Activated effector memory CD4-positive, alpha-beta T cell treated with anti-CD3 and anti-CD28 coated beads, Interleukin-2, amount 50 U/mL, for 16 hours (primary cell): ENCODE measurements at regions not wholly inside any gene's neighbourhood (a gene's known extent, or its start where the extent isn't known, plus 50 kb on each side); places are given as distances from the start of the nearest gene placed in this dataset.
"Not testable (repeated sequence)": the region's sequence is repeated elsewhere in the genome, so short reads cannot be mapped to it uniquely, and the experiment has no call there.

Source experiments
- DNase-seq: peaks from one replicate; pipeline ENCODE4 v3.0.0-alpha.2; 2020

GRCh38 chrX:22536746-22537304 is 264.1 kb downstream of the CBLL2 start:
- no peak for DNase-seq

DNA sequence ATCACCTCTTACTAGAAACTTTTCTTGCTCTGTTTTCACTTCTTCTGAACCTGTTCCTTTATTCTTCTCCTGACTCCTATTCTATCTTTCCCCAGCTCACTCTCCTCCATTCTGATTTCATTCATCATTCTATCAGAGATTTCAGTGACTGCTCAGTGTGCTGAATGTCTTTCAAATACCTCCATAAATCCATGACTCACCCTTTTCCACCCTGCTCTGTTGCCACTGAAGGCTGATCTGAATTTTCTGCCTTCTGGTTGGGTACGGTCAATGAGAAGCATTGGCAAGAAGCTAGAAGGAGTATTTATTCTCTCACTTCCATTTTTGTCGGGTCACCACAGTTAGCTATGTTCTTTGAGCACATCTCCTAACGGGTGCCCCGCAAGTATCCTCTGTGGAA is 265.9 kb downstream of the CBLL2 start:
- no peak for DNase-seq

DNA sequence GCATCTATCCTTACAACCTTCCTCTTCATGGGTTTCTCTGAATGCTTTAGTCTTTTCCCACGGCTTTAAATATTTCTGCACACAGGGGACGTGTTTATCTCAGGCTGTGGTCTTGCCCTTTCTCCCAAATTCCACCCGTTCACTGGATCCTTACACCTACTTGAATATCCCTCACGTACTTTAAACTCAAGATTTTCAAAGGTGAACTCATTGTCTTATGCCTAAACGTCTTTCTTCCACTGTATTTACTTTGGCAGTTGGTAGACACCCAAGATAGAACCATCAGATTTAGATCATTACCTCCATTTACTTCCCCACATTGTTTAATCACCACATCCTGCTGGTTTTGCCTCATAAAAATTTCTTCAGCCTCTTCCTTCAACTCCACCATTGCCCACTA is 269.2 kb downstream of the CBLL2 start:
- DNase-seq, result no peak

GRCh38 chrX:22542641-22543040 is 269.9 kb downstream of the CBLL2 start:
- DNase-seq, result no peak

- DNase-seq, result no peak
Observed at GRCh38 chrX:22559506-22559905, 286.8 kb downstream of the CBLL2 start.

DNA sequence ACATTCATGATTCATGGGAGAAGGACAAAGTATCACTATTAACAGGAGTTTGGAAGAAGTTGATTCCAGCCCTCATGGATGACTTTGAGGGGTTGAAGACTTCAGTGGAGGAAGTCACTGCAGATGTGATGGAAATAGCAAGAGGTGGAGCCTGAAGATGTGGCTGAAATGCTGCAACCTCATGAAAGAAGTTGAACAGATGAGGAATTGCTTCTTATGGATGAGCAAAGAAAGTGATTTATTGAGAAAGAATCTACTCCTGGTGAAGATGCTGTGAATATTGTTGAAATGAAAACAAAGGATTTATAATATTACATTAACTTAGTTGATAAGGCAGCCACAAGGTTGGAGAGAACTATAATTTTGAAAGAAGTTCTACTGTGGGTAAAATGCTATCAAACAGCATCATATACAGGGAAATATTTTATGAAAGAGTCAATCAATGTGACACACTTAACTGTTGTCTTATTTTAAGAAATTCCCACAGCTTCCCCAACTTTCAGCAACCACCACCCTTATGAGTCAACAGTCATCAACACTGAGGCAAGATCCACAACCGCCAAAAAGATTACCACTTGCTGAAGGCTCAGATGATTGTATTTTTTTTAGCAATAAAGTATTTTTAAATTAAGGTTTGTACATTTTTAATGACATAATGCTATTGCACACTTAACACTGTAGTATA is 302.6 kb downstream of the CBLL2 start:
- no peak for DNase-seq

- DNase-seq, result no peak
Observed at GRCh38 chrX:22577181-22577580, 304.5 kb downstream of the CBLL2 start.

- no peak for DNase-seq
Observed at GRCh38 chrX:22585831-22586230, 313.1 kb downstream of the CBLL2 start.

DNA sequence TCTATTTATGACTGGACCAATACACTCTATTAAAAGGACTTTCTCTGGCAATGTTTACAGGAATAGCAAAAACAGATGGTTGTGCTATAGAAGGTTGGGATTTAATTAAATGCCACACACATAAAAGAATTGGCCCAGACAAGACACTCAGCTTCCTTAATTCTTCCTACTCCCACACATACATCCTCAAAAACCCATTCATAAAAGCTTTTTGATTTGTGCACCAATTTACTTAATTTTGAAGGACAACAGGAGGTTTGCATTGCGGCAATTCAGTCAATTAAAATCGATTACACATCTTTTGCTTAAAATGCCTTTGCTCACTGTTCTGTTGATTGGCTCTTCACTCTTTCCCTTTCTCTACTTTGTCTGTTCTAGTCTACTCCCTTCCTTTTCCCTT is 317.1 kb downstream of the CBLL2 start:
- no peak for DNase-seq

- no peak for DNase-seq
Observed at GRCh38 chrX:22594766-22595165, 322.1 kb downstream of the CBLL2 start.

DNA sequence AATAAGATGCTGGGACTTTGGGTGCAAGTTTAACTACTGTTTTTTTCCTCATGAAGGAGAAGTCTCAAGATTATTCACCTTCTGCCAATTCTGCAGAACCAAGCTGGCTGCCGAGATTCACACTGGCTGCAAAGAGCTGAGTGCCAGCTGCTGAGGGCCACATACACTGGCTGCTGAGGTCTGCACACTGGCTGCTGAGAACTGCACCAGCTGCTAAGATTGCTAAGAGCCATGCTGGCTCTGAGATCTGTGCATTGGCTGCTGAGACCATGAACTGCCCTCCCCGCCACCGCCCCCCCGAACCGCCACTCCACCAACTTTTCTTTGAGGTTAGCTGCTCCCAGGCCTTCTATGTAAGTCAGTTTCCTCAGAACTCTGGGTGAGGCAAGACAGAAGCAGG is 330.3 kb downstream of the CBLL2 start:
- no peak for DNase-seq

DNA sequence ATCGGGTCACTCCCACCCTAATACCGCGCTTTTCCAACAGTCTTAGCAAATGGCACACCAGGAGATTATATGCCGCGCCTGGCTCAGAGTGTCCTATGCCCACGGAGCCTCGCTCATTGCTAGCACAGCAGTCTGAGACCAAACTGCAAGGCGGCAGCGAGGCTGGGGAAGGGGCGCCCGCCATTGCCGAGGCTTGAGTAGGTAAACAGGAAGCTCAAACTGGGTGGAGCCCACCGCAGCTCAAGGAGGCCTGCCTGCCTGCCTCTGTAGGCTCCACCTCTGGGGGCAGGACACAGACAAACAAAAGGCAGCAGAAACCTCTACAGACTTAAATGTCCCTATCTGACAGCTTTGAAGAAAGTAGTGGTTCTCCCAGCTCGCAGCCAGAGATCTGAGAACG is 336.7 kb downstream of the CBLL2 start:
- DNase-seq, result not testable (repeated sequence)

DNA sequence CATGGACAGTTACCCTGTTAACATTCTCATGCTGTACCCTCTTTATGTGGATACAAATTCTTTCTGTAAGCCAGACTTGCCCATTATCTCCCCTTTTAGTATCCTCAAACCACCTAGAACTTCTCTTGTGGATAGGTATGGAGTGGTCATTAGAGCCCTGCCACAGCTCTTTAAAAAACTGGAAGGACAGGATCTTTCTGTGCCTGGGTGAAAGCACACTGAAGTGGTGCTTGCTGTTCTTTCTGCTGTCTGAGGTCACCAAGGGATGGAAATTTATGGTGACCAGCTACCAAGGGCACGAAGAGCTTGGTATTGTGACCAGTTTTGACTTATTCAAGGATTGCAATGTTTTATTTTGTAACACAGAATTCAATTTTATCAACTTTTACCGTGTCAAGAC is 344.2 kb downstream of the CBLL2 start:
- no peak for DNase-seq

GRCh38 chrX:22627576-22627975 is 354.9 kb downstream of the CBLL2 start:
- no peak for DNase-seq

- no peak for DNase-seq
Observed at GRCh38 chrX:22628275-22628674, 355.6 kb downstream of the CBLL2 start.

GRCh38 chrX:22629105-22629725 is 356.5 kb downstream of the CBLL2 start:
- no peak for DNase-seq

DNA sequence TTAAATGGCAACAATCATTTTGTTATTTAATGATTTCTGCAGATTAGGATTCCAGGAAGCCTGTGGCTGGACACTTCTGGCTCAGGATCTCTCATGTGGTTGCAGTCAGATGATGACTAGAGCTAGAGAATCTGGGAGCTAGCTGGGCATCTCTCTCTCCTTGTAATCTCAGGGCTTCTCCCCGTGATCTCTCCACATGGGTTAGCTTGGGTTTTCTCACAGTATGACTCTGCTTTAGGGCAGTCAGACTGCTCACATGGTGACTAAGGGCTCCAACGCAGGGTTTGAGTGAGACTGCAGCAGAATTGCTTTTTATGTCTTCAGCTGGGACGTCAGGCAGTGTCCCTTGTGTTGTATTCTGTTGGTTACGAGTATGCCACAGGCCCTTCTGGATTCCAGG is 361.4 kb downstream of the CBLL2 start:
- DNase-seq, result no peak

DNA sequence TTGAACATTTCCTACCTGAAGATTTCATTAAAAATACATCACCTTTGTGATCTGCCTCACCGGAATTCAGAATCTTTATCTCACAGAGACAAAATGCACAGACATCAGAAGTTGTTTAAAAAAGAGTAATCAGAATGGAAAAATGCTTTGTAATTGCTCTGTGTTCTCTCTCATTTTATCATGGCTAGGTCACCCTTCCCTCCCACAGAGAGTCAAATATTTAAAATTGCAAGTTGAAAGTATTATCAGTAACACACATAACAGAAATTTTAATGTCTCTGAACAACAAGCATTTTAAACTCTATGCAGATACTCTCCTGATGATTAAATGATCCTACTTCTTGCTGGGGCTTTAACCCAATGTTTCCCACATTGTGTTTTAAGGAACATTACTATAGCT is 362.0 kb downstream of the CBLL2 start:
- DNase-seq, result no peak

- no peak for DNase-seq
Observed at GRCh38 chrX:22648281-22648680, 351.5 kb upstream of the DDX53 start.

- no peak for DNase-seq
Observed at GRCh38 chrX:22650691-22651090, 349.1 kb upstream of the DDX53 start.

- DNase-seq, result no peak
Observed at GRCh38 chrX:22652596-22652995, 347.2 kb upstream of the DDX53 start.

DNA sequence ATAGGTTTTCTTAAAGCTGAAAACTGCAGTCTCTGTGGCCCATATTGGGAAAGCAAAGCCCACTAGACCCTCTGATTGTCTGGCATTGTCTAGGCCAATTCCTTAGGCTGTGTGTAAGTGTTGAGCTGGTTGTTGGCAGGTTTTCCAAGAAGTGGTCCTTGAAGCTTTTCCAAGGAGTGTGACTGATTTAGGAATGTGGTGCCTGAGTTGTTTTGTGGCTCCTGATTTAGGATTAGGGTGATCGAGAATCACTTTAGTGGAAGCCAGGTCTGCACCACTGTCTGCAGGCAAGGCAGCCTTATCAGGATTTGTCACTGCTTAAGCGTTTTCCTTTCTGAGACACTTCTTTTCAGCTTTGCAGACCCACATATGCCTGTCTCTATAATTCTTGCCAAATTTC is 339.0 kb upstream of the DDX53 start:
- DNase-seq, result no peak

GRCh38 chrX:22662776-22663175 is 337.0 kb upstream of the DDX53 start:
- no peak for DNase-seq

DNA sequence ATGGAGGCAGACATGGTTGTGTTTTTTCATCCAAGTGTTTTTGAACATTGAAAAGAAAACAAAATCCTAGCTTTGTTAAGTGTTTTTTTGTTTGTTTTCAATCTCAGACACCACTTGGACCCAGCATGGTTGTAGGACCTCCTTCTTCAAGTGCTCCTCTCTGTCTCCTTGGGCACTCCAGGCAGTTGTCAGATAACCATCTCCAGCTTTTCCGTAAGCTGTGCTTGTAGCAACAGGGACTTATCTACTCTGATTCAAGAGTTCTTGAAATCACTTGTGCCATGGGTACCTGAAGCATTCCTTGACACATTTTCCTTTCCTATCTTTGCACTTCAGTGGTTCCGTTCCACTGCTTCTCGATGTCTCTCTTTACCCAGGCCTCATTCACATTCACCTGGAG is 334.9 kb upstream of the DDX53 start:
- DNase-seq, result no peak

DNA sequence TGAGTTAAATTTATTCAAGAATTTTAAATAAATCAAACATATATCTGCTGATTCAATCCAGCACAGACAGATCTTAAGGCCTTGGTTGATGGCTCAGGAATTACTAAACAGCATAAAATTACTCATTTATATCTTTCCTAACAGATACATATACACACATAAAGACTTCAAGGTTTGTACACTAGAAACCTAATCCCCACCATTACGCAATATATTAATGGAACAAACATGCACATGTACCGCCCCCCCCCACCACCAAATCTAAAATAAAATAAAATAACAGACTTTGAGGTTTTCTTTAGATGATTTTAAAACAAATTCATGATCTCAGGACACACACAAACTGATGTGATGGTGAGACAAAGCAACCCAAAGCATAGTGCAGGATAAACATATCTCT is 333.9 kb upstream of the DDX53 start:
- DNase-seq, result no peak
